ENCODE measurements at regions not wholly inside any gene's neighbourhood (a gene's known extent, or its start where the extent isn't known, plus 50 kb on each side); places are given as distances from the start of the nearest gene placed in this dataset.

DNA sequence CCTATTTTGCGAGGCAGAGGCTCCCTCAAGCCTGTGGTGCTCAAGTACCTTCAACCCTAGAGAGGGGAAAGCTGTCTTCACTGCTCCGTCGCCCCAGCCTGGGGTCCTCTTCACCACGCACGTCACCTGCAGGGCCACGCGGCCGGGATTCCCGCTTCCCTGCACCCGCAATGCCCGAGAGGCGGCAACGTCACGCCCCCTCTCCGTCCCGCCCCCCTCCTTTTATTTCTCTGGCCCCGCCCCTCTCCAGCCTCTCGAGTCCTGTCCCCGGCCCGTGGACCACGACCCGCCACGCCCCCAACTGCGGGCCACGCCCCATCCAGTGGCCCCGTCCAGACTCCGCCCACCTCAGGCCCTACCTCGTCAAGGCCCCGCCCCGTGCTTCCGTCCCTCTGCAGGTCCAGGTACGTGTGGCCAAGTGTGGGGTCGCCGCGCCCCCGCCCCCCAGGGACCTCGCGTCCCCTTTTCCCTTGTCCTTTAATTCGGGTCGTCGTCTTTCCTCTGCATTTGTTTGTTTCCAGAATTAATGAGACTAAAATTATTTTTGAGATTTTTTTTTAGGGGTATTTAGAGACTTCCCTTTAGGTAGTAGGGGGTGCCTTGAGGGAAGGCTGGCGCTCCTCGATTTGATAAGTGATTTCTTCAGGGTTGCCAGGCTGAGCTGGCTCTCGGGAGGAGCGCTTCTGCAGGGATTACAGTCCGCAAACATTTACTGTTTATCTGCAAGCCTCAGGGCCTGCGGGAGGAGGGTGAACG, 69.8 kb upstream of the BAIAP2L1 start:
- no peak for TF ChIP-seq EZH2 (IDR thresholded peaks at IDR 0.05; ENCODE audit: low read length, missing control alignments)
- TF ChIP-seq, protein P1, sequence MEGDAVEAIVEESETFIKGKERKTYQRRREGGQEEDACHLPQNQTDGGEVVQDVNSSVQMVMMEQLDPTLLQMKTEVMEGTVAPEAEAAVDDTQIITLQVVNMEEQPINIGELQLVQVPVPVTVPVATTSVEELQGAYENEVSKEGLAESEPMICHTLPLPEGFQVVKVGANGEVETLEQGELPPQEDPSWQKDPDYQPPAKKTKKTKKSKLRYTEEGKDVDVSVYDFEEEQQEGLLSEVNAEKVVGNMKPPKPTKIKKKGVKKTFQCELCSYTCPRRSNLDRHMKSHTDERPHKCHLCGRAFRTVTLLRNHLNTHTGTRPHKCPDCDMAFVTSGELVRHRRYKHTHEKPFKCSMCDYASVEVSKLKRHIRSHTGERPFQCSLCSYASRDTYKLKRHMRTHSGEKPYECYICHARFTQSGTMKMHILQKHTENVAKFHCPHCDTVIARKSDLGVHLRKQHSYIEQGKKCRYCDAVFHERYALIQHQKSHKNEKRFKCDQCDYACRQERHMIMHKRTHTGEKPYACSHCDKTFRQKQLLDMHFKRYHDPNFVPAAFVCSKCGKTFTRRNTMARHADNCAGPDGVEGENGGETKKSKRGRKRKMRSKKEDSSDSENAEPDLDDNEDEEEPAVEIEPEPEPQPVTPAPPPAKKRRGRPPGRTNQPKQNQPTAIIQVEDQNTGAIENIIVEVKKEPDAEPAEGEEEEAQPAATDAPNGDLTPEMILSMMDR (conservative IDR thresholded peaks at IDR 0.05 in 1 of 2, IDR thresholded peaks at IDR 0.05 in 1 of 2; ENCODE audit: low read depth in 1 of 2, low read length in 2 of 2): no peak

Measured in fibroblast of lung (primary cell).